Endothelial cell of umbilical vein (primary cell): ENCODE measurements at regions not wholly inside any gene's neighbourhood (a gene's known extent, or its start where the extent isn't known, plus 50 kb on each side); places are given as distances from the start of the nearest gene placed in this dataset.

Experiments
- CTCF ChIP-seq, 2 donors: IDR thresholded peaks; 1 replicate in 1 of 2; 2 replicates in 1 of 2; pipeline ENCODE4 v1.5.1; 2011; ENCODE audit warnings: low read length in 2 of 2, mild to moderate bottlenecking in 2 of 2, moderate library complexity in 2 of 2, control low read depth in 1 of 2, inconsistent platforms in 1 of 2, low read depth in 1 of 2; ENCODE audit not compliant: insufficient read depth in 1 of 2; ENCODE audit errors: extremely low read depth in 1 of 2
- GATA2 ChIP-seq: IDR thresholded peaks from 2 replicates; pipeline ENCODE4 v1.7.0; 2011; ENCODE audit warnings: low read depth, mild to moderate bottlenecking, moderate library complexity, mixed read lengths, low read length; ENCODE audit not compliant: insufficient read length, insufficient read depth
- MAX ChIP-seq: IDR thresholded peaks from 2 replicates; pipeline ENCODE4 v1.6.1; 2011; ENCODE audit not compliant: insufficient read depth, insufficient read length
- POLR2A ChIP-seq: IDR thresholded peaks from 2 replicates; pipeline ENCODE4 v1.6.1; 2012; ENCODE audit warnings: low read depth, mild to moderate bottlenecking, control low read depth, low read length
- POLR2AphosphoS5 ChIP-seq: IDR thresholded peaks from 2 replicates; pipeline ENCODE4 v1.6.1; 2012; ENCODE audit warnings: low read depth, mild to moderate bottlenecking, control low read depth, low read length, moderate library complexity; ENCODE audit not compliant: insufficient read depth

- TF ChIP-seq CTCF (IDR thresholded peaks at IDR 0.05; ENCODE audit: extremely low read depth in 1 of 2, insufficient read depth in 1 of 2, low read depth in 1 of 2, low read length in 2 of 2) (no peak), POLR2AphosphoS5 (no peak), MAX (no peak), POLR2A (no peak), GATA2 (no peak)
These were observed 70.6 kb upstream of the C3orf80 start for GRCh38 chr3:160154596-160154995.
